ENCODE measurements at regions not wholly inside any gene's neighbourhood (a gene's known extent, or its start where the extent isn't known, plus 50 kb on each side); places are given as distances from the start of the nearest gene placed in this dataset.

- Histone ChIP-seq H2AFZ (ENCODE audit: insufficient read depth, low read depth, low read length, poor library complexity, severe bottlenecking) (no peak overlapping the region), H3K27ac (ENCODE audit: low read length in 2 of 2) (no peak overlapping the region), H3K36me3 (replicated peaks in 1 of 2; ENCODE audit: control extremely low read depth in 1 of 2, control insufficient read depth in 1 of 2, extremely low read depth in 1 of 2, insufficient read depth in 2 of 2, low read length in 1 of 2) (no peaks in the 10 kb centered on the region), H3K9me3 (ENCODE audit: control extremely low read depth in 1 of 3, control insufficient read depth in 2 of 3, insufficient read depth in 1 of 3, low read length in 2 of 3) (peaks cover 0 to 4% (median 0%) of the 10 kb centered on the region in 3 donors), H3K9ac (ENCODE audit: low read length) (no peak overlapping the region), H3K4me1 (ENCODE audit: control insufficient read depth in 2 of 2, insufficient read depth in 2 of 2, low read length in 2 of 2) (no peaks in the 10 kb centered on the region), H3K27me3 (replicated peaks in 1 of 4; ENCODE audit: control extremely low read depth in 1 of 4, control insufficient read depth in 3 of 4, insufficient read depth in 4 of 4, low read length in 3 of 4) (peaks cover 0 to 3% (median 0%) of the 10 kb centered on the region in 4 experiments), H4K20me1 (ENCODE audit: control insufficient read depth, insufficient read depth, low read length, poor library complexity, severe bottlenecking) (no peaks in the 10 kb centered on the region), H3K4me2 (replicated peaks; ENCODE audit: low read depth, low read length, poor library complexity, severe bottlenecking) (no peak overlapping the region), H3K79me2 (ENCODE audit: control insufficient read depth, insufficient read depth, low read length) (no peaks in the 10 kb centered on the region), H3K4me3 (ENCODE audit: control extremely low read depth in 1 of 5, extremely low read depth in 1 of 5, insufficient read depth in 1 of 5, low read depth in 2 of 5, low read length in 4 of 5) (no peak overlapping the region)
- no peak for ATAC-seq (ENCODE audit: low read depth)
- Mint-ChIP-seq H3K27me3 (peaks cover 6% of the 10 kb centered on the region), H3K4me1 (no peaks in the 10 kb centered on the region), H3K27ac (no peak overlapping the region), H3K9me3 (ENCODE audit: insufficient read depth) (no peaks in the 10 kb centered on the region), H3K4me3 (no peak overlapping the region)
- DNase-seq, result no peak
- CTCF ChIA-PET, result no interaction called here
- 100% methylated on average over 1 of the region's 1 CpG for WGBS (ENCODE audit: insufficient coverage)
- POLR2A ChIA-PET, result no interaction called here
- TF ChIP-seq EZH2 (IDR thresholded peaks at IDR 0.05; ENCODE audit: borderline replicate concordance, insufficient read depth, low read depth, low read length, poor library complexity, severe bottlenecking), result no peak
- intact Hi-C loops (cut with micrococcal nuclease), result no loop called here
These were observed 311.6 kb downstream of the RPS6KC1 start for GRCh38 chr1:213362598-213362997.

DNA sequence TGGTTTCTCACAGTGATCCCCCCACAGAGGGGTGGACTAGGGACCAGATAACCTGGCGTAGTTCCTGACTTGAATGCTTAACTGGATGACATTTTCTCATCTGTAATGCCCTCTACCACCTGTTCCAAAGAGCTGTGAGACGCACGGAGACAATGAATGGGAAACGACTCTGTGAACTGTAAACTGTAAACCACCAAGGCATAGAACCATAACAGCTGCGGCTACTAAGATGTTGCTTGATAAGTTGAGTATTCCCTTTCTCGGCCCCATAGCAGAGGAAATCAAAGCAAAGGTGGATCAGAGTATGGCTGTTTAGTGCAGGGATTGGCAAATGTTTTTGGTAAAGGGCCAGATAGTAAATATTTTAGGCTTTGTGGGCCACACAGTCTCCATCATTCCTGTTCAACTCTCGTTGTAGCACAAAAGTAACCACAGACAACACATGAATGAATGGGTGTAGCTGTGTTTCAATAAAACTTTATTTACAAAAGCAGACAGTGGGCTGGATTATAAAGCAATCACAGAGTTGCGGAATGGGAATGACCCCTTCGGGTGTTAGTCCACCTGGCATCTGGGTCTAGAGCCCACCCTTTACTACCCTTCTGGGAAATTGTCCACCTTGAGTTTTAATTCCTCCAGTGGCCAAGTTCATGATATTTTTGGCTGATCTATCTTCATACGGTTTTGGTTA, 315.2 kb downstream of the RPS6KC1 start:
- H3K4me3 Mint-ChIP-seq, result no peak overlapping the region
- no peak overlapping the region for H2AFZ ChIP-seq (ENCODE audit: insufficient read depth, low read depth, low read length, poor library complexity, severe bottlenecking)
- no peak overlapping the region for H3K27ac ChIP-seq (ENCODE audit: low read length in 2 of 2)
- H3K4me1 ChIP-seq (ENCODE audit: control insufficient read depth in 2 of 2, insufficient read depth in 2 of 2, low read length in 2 of 2), result no peaks in the 10 kb centered on the region
- no peaks in the 10 kb centered on the region for H3K9me3 Mint-ChIP-seq (ENCODE audit: insufficient read depth)
- POLR2A ChIA-PET, result no interaction called here
- peaks cover 0 to 5% (median 0%) of the 10 kb centered on the region in 3 donors for H3K9me3 ChIP-seq (ENCODE audit: control extremely low read depth in 1 of 3, control insufficient read depth in 2 of 3, insufficient read depth in 1 of 3, low read length in 2 of 3)
- H3K4me2 ChIP-seq (replicated peaks; ENCODE audit: low read depth, low read length, poor library complexity, severe bottlenecking), result no peak overlapping the region
- TF ChIP-seq, protein P1, sequence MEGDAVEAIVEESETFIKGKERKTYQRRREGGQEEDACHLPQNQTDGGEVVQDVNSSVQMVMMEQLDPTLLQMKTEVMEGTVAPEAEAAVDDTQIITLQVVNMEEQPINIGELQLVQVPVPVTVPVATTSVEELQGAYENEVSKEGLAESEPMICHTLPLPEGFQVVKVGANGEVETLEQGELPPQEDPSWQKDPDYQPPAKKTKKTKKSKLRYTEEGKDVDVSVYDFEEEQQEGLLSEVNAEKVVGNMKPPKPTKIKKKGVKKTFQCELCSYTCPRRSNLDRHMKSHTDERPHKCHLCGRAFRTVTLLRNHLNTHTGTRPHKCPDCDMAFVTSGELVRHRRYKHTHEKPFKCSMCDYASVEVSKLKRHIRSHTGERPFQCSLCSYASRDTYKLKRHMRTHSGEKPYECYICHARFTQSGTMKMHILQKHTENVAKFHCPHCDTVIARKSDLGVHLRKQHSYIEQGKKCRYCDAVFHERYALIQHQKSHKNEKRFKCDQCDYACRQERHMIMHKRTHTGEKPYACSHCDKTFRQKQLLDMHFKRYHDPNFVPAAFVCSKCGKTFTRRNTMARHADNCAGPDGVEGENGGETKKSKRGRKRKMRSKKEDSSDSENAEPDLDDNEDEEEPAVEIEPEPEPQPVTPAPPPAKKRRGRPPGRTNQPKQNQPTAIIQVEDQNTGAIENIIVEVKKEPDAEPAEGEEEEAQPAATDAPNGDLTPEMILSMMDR (IDR thresholded peaks at IDR 0.05), result no peak
- no peak for TF ChIP-seq EZH2 (IDR thresholded peaks at IDR 0.05; ENCODE audit: borderline replicate concordance, insufficient read depth, low read depth, low read length, poor library complexity, severe bottlenecking)
- intact Hi-C loops (cut with micrococcal nuclease), result no loop called here
- ATAC-seq (ENCODE audit: low read depth) (no peak), DNase-seq (no peak)
- no peak overlapping the region for H3K27ac Mint-ChIP-seq
- H3K4me1 Mint-ChIP-seq, result no peaks in the 10 kb centered on the region
- H3K4me3 ChIP-seq (ENCODE audit: control extremely low read depth in 1 of 5, extremely low read depth in 1 of 5, insufficient read depth in 1 of 5, low read depth in 2 of 5, low read length in 4 of 5), result no peak overlapping the region
- H3K27me3 Mint-ChIP-seq, result peaks cover 6% of the 10 kb centered on the region
- CTCF ChIA-PET, result no interaction called here
- H3K36me3 ChIP-seq (replicated peaks in 1 of 2; ENCODE audit: control extremely low read depth in 1 of 2, control insufficient read depth in 1 of 2, extremely low read depth in 1 of 2, insufficient read depth in 2 of 2, low read length in 1 of 2), result no peaks in the 10 kb centered on the region
- no peak overlapping the region for H3K9ac ChIP-seq (ENCODE audit: low read length)
- H3K79me2 ChIP-seq (ENCODE audit: control insufficient read depth, insufficient read depth, low read length), result no peaks in the 10 kb centered on the region
- H4K20me1 ChIP-seq (ENCODE audit: control insufficient read depth, insufficient read depth, low read length, poor library complexity, severe bottlenecking), result no peaks in the 10 kb centered on the region
- H3K27me3 ChIP-seq (replicated peaks in 1 of 4; ENCODE audit: control extremely low read depth in 1 of 4, control insufficient read depth in 3 of 4, insufficient read depth in 4 of 4, low read length in 3 of 4), result peaks cover 0 to 3% (median 0%) of the 10 kb centered on the region in 4 experiments
- 95% methylated on average over 4 of the region's 10 CpGs for WGBS (ENCODE audit: insufficient coverage)

Measured in B cell (primary cell).